ENCODE measurements at regions not wholly inside any gene's neighbourhood (a gene's known extent, or its start where the extent isn't known, plus 50 kb on each side); places are given as distances from the start of the nearest gene placed in this dataset.

GRCh38 chr12:61037792-61038191 lies 1222.4 kb upstream of the USP15 start:
- TF ChIP-seq EZH2 (IDR thresholded peaks at IDR 0.05; ENCODE audit: low read depth) (no peak), CTCF (conservative IDR thresholded peaks at IDR 0.05) (no peak)
- Histone ChIP-seq H3K79me2 (ENCODE audit: low read depth) (no peaks in the 10 kb centered on the region), H2AFZ (no peak overlapping the region), H3K4me3 (no peak overlapping the region), H3K36me3 (ENCODE audit: low read depth) (no peaks in the 10 kb centered on the region), H3K9me3 (ENCODE audit: insufficient read depth, low read depth) (no peaks in the 10 kb centered on the region), H3F3A (ENCODE audit: insufficient read depth, low read depth) (no peaks in the 10 kb centered on the region), H3K9me2 (ENCODE audit: insufficient read depth) (no peaks in the 10 kb centered on the region; the same call in 1 of the 2 replicates), H3K4me2 (no peak overlapping the region), H4K20me1 (ENCODE audit: insufficient read depth) (no peaks in the 10 kb centered on the region), H3K27ac (no peak overlapping the region), H3K27me3 (ENCODE audit: insufficient read depth, low read depth) (no peaks in the 10 kb centered on the region), H3K4me1 (replicated peaks; ENCODE audit: insufficient read depth) (no peaks in the 10 kb centered on the region)
- BruUV-seq (replicated peaks), result no TSS peak
- peak; percentile 2 to 37 for DNase-seq
- intact Hi-C loops (cut with micrococcal nuclease; ENCODE audit: unreplicated experiment), result no loop called here
- POLR2A ChIA-PET (ENCODE audit: unreplicated experiment), result no interaction called here
- CTCF ChIA-PET, result no interaction called here

- no peak overlapping the region for H3K4me2 ChIP-seq
- no peaks in the 10 kb centered on the region for H3K4me1 ChIP-seq (replicated peaks; ENCODE audit: insufficient read depth)
- H3K79me2 ChIP-seq (ENCODE audit: low read depth), result no peaks in the 10 kb centered on the region
- no peaks in the 10 kb centered on the region for H3F3A ChIP-seq (ENCODE audit: insufficient read depth, low read depth)
- H3K9me3 ChIP-seq (ENCODE audit: insufficient read depth, low read depth), result no peaks in the 10 kb centered on the region
- no peaks in the 10 kb centered on the region for H3K9me2 ChIP-seq (ENCODE audit: insufficient read depth)
- no peak for DNase-seq
- H2AFZ ChIP-seq, result no peak overlapping the region
- H3K27me3 ChIP-seq (ENCODE audit: insufficient read depth, low read depth), result no peaks in the 10 kb centered on the region
- H3K27ac ChIP-seq, result no peak overlapping the region
- intact Hi-C loops (cut with micrococcal nuclease; ENCODE audit: unreplicated experiment), result no loop called here
- H3K36me3 ChIP-seq (ENCODE audit: low read depth), result no peaks in the 10 kb centered on the region
- ChIA-PET POLR2A (ENCODE audit: unreplicated experiment) (no interaction called here), CTCF (no interaction called here)
- no peak overlapping the region for H3K4me3 ChIP-seq
- no TSS peak for BruUV-seq (replicated peaks)
- H4K20me1 ChIP-seq (ENCODE audit: insufficient read depth), result no peaks in the 10 kb centered on the region
- no peak for TF ChIP-seq CTCF (conservative IDR thresholded peaks at IDR 0.05)
- TF ChIP-seq EZH2 (IDR thresholded peaks at IDR 0.05; ENCODE audit: low read depth), result no peak
Observed at GRCh38 chr12:61043838-61044237, 1216.4 kb upstream of the USP15 start.

- ChIA-PET CTCF (no interaction called here), POLR2A (ENCODE audit: unreplicated experiment) (no interaction called here)
- no peak for DNase-seq
- Histone ChIP-seq H4K20me1 (ENCODE audit: insufficient read depth) (no peaks in the 10 kb centered on the region), H2AFZ (no peak overlapping the region), H3K27me3 (ENCODE audit: insufficient read depth, low read depth) (no peaks in the 10 kb centered on the region), H3F3A (ENCODE audit: insufficient read depth, low read depth) (no peaks in the 10 kb centered on the region), H3K36me3 (ENCODE audit: low read depth) (no peaks in the 10 kb centered on the region), H3K79me2 (ENCODE audit: low read depth) (no peaks in the 10 kb centered on the region), H3K9me3 (ENCODE audit: insufficient read depth, low read depth) (no peaks in the 10 kb centered on the region), H3K4me1 (replicated peaks; ENCODE audit: insufficient read depth) (no peaks in the 10 kb centered on the region), H3K4me2 (no peak overlapping the region), H3K27ac (no peak overlapping the region), H3K9me2 (ENCODE audit: insufficient read depth) (no peaks in the 10 kb centered on the region), H3K4me3 (no peak overlapping the region)
- no TSS peak for BruUV-seq (replicated peaks)
- TF ChIP-seq EZH2 (IDR thresholded peaks at IDR 0.05; ENCODE audit: low read depth) (no peak), CTCF (conservative IDR thresholded peaks at IDR 0.05) (no peak)
- intact Hi-C loops (cut with micrococcal nuclease; ENCODE audit: unreplicated experiment), result no loop called here
Observed at GRCh38 chr12:61044766-61045165, 1215.4 kb upstream of the USP15 start.
